NT2/D1 (cell line): ENCODE measurements at regions not wholly inside any gene's neighbourhood (a gene's known extent, or its start where the extent isn't known, plus 50 kb on each side); places are given as distances from the start of the nearest gene placed in this dataset.

Source experiments
- YY1 ChIP-seq: IDR thresholded peaks from 2 replicates; pipeline ENCODE4 v1.6.1; 2011; ENCODE audit not compliant: insufficient read length, insufficient read depth
- ZNF274 ChIP-seq: IDR thresholded peaks from 2 replicates; pipeline ENCODE4 v1.6.1; 2011; ENCODE audit warnings: mild to moderate bottlenecking, low read depth, low read length

DNA sequence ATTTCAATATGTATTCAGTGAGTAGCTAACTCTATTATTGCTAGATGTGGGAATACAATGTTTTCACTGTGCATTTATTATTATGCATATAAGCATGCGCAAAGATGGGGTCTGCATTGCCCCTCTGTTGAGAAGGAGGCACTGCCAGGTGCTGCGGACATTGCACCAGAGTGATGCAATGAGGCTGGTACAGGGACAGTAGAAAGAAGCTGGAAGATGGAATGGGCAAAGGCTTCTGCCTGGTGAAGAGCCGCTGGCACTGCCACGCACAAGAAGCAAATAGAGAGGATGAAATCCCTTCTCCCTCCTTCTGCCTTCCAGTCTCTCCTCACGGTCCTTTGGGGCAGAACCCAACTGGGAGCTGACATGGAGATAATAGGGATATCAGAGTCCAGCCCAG, 154.5 kb upstream of the TNFAIP3 start:
- TF ChIP-seq YY1: no peak
- no peak for TF ChIP-seq ZNF274
